Panc1 (cell line): ENCODE measurements at regions not wholly inside any gene's neighbourhood (a gene's known extent, or its start where the extent isn't known, plus 50 kb on each side); places are given as distances from the start of the nearest gene placed in this dataset.

ENCODE experiments used
- ATAC-seq: fragments of 200-7000 bp; cut with Tn5 transposase; 2 replicates; pipeline ENCODE4 v1.9.1; 2020; ENCODE audit warnings: mild to moderate bottlenecking, moderate library complexity
- BruUV-seq: library from RNA; stranded (reverse); fragments of 400-500 nt; replicated peaks from 2 replicates; lab custom pipeline; 2021; lab: Mats Ljungman, UMichigan
- CTCF ChIA-PET: fragments of 300-600 bp; sonication (Branson Sonifier 250); formaldehyde crosslinking; loops from one replicate; lab custom pipeline; 2022; ENCODE audit warnings: antibody characterized with exemption; lab: Charles Lee
- POLR2A ChIA-PET: fragments of 300-600 bp; sonication (Branson Sonifier 250); formaldehyde crosslinking; loops from one replicate; lab custom pipeline; 2022; ENCODE audit warnings: antibody characterized with exemption; lab: Charles Lee
- DNase-seq: peaks from one replicate; pipeline ENCODE4 v3.0.0-alpha.2; 2010; ENCODE audit warnings: low read depth, low spot score
- H3K27ac ChIP-seq: 2 replicates; pipeline ENCODE4 v1.5.1; 2011; ENCODE audit warnings: mild to moderate bottlenecking, low read length, inconsistent platforms
- H3K27me3 ChIP-seq: fragments of 200-500 bp; sonication (Bioruptor generic); 2 replicates; pipeline ENCODE4 v1.6.0; 2014; ENCODE audit warnings: low read length, inconsistent platforms; ENCODE audit not compliant: control insufficient read depth, insufficient read depth
- H3K36me3 ChIP-seq: fragments of 200-500 bp; sonication (Bioruptor generic); 2 replicates; pipeline ENCODE4 v1.5.1; 2014; ENCODE audit warnings: inconsistent platforms, mild to moderate bottlenecking, low read length, moderate library complexity; ENCODE audit not compliant: control insufficient read depth, insufficient read depth
- H3K4me1 ChIP-seq: 2 replicates; pipeline ENCODE4 v1.5.1; 2011; ENCODE audit warnings: inconsistent platforms, mild to moderate bottlenecking, low read length, moderate library complexity; ENCODE audit not compliant: control insufficient read depth, insufficient read depth
- H3K4me3 ChIP-seq, 2 experiments: 2 replicates each; pipeline ENCODE4 v1.5.1; 2011 to 2012; ENCODE audit warnings: low read depth in 2 of 2, low read length in 2 of 2, mild to moderate bottlenecking in 2 of 2, inconsistent platforms in 1 of 2, moderate library complexity in 1 of 2
- H3K9me3 ChIP-seq: fragments of 200-500 bp; sonication (Bioruptor generic); 2 replicates; pipeline ENCODE4 v1.5.1; 2014; ENCODE audit warnings: low read depth, mild to moderate bottlenecking, inconsistent platforms, low read length, moderate library complexity; ENCODE audit not compliant: control insufficient read depth, insufficient read depth
- POLR2AphosphoS5 ChIP-seq: IDR thresholded peaks from 2 replicates; pipeline ENCODE4 v1.6.1; 2012; ENCODE audit warnings: mild to moderate bottlenecking, low read depth, low read length, moderate library complexity
- SIN3A ChIP-seq: IDR thresholded peaks from 2 replicates; pipeline ENCODE4 v1.6.1; 2012; ENCODE audit warnings: low read depth, mild to moderate bottlenecking, low read length, moderate library complexity, borderline replicate concordance; ENCODE audit not compliant: insufficient read depth
- TCF7L2 ChIP-seq: IDR thresholded peaks from 2 replicates; pipeline ENCODE4 v1.6.1; 2011; ENCODE audit warnings: mild to moderate bottlenecking, low read depth, low read length, inconsistent platforms
- in situ Hi-C: cut with HindIII; loops from 2 replicates; pipeline ENCODE4 v1.10.0; 2016; ENCODE audit warnings: low sequenced_read_pairs, low pct_unique_long_range_greater_than_20kb
- intact Hi-C: fragments of 100-400 bp; cut with micrococcal nuclease; formaldehyde crosslinking; loops from one replicate; pipeline ENCODE4 v1.10.0; 2022; ENCODE audit not compliant: unreplicated experiment
- TF ChIP-seq, protein P1 (sequence below), 2 experiments: IDR thresholded peaks; 2 replicates each; pipeline ENCODE4 v1.6.1; 2011 to 2012; ENCODE audit warnings: low read depth in 2 of 2, control low read depth in 1 of 2, low read length in 1 of 2, mild to moderate bottlenecking in 1 of 2, moderate library complexity in 1 of 2; ENCODE audit not compliant: insufficient read depth in 1 of 2
- TF ChIP-seq, protein P2 (sequence below): fragments of 450-650 bp; IDR thresholded peaks from 2 replicates; pipeline ENCODE4 v1.5.1; 2017; ENCODE audit warnings: mild to moderate bottlenecking

DNA sequence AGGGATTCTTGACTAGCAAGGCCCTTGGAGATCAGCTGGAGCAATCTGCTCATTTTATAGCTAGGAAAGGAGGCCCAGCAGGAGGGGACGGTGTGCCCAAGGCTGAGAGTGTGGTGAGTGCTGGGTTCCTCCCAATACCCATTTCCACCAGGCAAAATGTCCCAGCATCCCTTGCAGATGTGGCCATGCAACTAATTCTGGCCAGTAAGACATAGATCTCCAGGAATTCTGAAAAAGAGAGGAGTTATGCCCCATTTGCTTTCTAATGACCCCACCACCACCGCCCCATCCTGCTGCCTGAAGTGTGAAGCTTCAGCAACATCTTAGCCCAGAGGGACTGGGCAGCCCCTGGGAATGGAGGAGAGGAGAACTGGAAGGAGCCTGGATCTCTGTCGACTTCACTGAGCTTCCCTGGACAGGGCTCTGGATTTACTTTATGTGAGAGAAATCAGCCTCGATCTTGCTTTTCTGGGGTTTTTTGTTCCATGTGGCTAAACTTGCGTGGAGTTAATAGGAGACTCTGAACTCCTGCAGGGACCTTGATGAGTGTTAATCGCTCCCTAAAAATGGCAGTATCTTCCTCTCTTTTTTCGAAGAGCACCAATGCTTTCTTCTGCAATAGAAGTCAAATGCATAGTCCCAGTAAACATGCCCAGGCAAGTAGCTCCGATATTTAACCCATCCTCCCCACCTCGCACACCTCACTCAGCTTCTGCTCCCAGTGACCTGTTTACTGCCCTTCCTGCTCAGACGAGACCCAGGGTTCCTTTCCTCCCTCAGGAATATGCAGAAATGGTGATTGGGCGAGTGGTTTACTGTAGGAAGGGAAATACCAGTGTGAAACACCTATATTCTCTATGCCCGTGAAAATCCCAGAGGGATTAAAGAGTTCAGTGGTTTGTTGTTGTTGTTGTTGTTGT, 127.5 kb upstream of the GPR26 start:
- intact Hi-C loops (no loop called here), in situ Hi-C loops (no loop called here)
- no peaks in the 10 kb centered on the region for H3K9me3 ChIP-seq
- H3K4me1 ChIP-seq, result no peaks in the 10 kb centered on the region
- H3K4me3 ChIP-seq, result no peak overlapping the region
- BruUV-seq, result no TSS peak
- H3K27ac ChIP-seq, result no peak overlapping the region
- ATAC-seq, result no peak
- ChIA-PET POLR2A (no interaction called here), CTCF (no interaction called here)
- no peak for DNase-seq
- TF ChIP-seq SIN3A (no peak), POLR2AphosphoS5 (no peak), TCF7L2 (no peak)
- TF ChIP-seq, protein P1, sequence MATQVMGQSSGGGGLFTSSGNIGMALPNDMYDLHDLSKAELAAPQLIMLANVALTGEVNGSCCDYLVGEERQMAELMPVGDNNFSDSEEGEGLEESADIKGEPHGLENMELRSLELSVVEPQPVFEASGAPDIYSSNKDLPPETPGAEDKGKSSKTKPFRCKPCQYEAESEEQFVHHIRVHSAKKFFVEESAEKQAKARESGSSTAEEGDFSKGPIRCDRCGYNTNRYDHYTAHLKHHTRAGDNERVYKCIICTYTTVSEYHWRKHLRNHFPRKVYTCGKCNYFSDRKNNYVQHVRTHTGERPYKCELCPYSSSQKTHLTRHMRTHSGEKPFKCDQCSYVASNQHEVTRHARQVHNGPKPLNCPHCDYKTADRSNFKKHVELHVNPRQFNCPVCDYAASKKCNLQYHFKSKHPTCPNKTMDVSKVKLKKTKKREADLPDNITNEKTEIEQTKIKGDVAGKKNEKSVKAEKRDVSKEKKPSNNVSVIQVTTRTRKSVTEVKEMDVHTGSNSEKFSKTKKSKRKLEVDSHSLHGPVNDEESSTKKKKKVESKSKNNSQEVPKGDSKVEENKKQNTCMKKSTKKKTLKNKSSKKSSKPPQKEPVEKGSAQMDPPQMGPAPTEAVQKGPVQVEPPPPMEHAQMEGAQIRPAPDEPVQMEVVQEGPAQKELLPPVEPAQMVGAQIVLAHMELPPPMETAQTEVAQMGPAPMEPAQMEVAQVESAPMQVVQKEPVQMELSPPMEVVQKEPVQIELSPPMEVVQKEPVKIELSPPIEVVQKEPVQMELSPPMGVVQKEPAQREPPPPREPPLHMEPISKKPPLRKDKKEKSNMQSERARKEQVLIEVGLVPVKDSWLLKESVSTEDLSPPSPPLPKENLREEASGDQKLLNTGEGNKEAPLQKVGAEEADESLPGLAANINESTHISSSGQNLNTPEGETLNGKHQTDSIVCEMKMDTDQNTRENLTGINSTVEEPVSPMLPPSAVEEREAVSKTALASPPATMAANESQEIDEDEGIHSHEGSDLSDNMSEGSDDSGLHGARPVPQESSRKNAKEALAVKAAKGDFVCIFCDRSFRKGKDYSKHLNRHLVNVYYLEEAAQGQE (IDR thresholded peaks at IDR 0.05; ENCODE audit: insufficient read depth in 1 of 2, low read depth in 2 of 2, low read length in 1 of 2), result no peak
- TF ChIP-seq, protein P2, sequence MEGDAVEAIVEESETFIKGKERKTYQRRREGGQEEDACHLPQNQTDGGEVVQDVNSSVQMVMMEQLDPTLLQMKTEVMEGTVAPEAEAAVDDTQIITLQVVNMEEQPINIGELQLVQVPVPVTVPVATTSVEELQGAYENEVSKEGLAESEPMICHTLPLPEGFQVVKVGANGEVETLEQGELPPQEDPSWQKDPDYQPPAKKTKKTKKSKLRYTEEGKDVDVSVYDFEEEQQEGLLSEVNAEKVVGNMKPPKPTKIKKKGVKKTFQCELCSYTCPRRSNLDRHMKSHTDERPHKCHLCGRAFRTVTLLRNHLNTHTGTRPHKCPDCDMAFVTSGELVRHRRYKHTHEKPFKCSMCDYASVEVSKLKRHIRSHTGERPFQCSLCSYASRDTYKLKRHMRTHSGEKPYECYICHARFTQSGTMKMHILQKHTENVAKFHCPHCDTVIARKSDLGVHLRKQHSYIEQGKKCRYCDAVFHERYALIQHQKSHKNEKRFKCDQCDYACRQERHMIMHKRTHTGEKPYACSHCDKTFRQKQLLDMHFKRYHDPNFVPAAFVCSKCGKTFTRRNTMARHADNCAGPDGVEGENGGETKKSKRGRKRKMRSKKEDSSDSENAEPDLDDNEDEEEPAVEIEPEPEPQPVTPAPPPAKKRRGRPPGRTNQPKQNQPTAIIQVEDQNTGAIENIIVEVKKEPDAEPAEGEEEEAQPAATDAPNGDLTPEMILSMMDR, result no peak
- H3K27me3 ChIP-seq, result peaks cover 25% of the 10 kb centered on the region
- no peaks in the 10 kb centered on the region for H3K36me3 ChIP-seq

DNA sequence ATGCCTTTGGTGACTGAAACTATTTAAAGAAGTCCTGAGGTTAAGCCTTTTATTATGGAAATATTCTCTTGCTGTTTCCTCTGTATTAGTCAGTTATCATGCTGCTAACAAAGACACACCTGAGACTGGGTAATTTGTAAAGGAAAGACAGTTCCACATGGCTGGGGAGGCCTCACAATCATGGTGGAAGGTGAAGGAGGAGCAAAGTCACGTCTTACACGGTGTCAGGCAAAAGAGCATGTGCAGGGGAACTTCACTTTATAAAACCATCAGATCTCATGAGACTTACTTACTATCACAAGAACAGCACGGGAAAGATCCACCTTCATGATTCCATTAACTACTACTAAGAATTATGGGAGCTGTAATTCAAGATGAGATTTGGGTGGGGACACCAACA, 121.2 kb upstream of the GPR26 start:
- ATAC-seq (no peak), DNase-seq (no peak)
- H3K27me3 ChIP-seq, result peaks cover 20% of the 10 kb centered on the region
- H3K27ac ChIP-seq, result no peak overlapping the region
- intact Hi-C loops, result no loop called here
- no peaks in the 10 kb centered on the region for H3K4me1 ChIP-seq
- no peaks in the 10 kb centered on the region for H3K9me3 ChIP-seq
- TF ChIP-seq SIN3A, result no peak
- TF ChIP-seq TCF7L2, result no peak
- TF ChIP-seq, protein P1 (IDR thresholded peaks at IDR 0.05; ENCODE audit: insufficient read depth in 1 of 2, low read depth in 2 of 2, low read length in 1 of 2), result no peak
- TF ChIP-seq, protein P2, result no peak
- no peak for TF ChIP-seq POLR2AphosphoS5
- in situ Hi-C loops, result no loop called here
- ChIA-PET CTCF (no interaction called here), POLR2A (no interaction called here)
- H3K36me3 ChIP-seq, result no peaks in the 10 kb centered on the region
- no peak overlapping the region for H3K4me3 ChIP-seq
- BruUV-seq, result no TSS peak
